ENCODE measurements at regions not wholly inside any gene's neighbourhood (a gene's known extent, or its start where the extent isn't known, plus 50 kb on each side); places are given as distances from the start of the nearest gene placed in this dataset.

DNA sequence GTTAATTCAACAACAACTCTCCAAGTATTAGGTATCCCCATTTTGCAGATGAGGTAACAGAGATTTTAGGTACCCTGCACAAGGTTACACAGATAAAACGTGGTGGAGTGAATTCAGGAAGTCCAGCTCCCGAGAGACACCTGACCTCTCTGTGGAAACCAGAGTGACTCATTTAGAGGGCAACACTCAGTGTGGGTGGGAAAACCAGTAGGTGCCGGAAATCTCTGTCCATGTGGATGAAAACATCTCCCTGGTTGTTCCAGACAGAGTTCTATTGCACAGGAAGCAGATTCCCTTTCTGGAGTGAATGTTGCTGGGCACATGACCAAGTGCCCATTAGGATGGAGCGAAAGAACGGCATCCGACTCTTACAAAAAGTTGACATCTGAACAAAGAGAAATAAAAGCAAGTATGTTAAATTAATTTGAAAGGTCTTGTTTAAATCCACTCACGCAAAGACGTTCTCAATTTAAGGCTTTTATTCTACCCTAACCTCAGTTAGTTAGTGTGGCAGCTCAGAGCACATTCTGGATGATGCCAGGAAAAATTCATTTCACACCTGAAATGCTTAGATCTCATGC lies 391.9 kb upstream of the WWC1 start:
- Histone ChIP-seq H3K4me2 (ENCODE audit: low read length) (no peak overlapping the region), H3K79me2 (replicated peaks; ENCODE audit: insufficient read depth, low read length) (no peaks in the 10 kb centered on the region), H4K20me1 (ENCODE audit: insufficient read depth) (no peaks in the 10 kb centered on the region), H3K9me2 (ENCODE audit: insufficient read depth, low read length) (no peaks in the 10 kb centered on the region), H3K27me3 (ENCODE audit: insufficient read depth, low read depth, low read length) (no peaks in the 10 kb centered on the region), H3K9me3 (ENCODE audit: low read length) (no peaks in the 10 kb centered on the region), H2AFZ (ENCODE audit: low read depth, low read length) (no peak overlapping the region), H3K9ac (ENCODE audit: low read length) (no peak overlapping the region), H3F3A (ENCODE audit: insufficient read depth, low read length, poor library complexity, severe bottlenecking) (no peaks in the 10 kb centered on the region), H3K27ac (ENCODE audit: low read length) (no peak overlapping the region), H3K4me3 (ENCODE audit: low read length) (no peak overlapping the region), H3K36me3 (ENCODE audit: insufficient read depth, low read length) (no peaks in the 10 kb centered on the region)
- TF ChIP-seq TAF1 (IDR thresholded peaks at IDR 0.05; ENCODE audit: low read depth) (no peak), EZH2 (IDR thresholded peaks at IDR 0.05; ENCODE audit: borderline replicate concordance, insufficient read depth, low read length, poor library complexity, severe bottlenecking) (no peak), RAD21 (conservative IDR thresholded peaks at IDR 0.05) (no peak), POLR2AphosphoS5 (IDR thresholded peaks at IDR 0.05) (no peak), SMC3 (conservative IDR thresholded peaks at IDR 0.05; ENCODE audit: poor library complexity) (no peak), EP300 (conservative IDR thresholded peaks at IDR 0.05; ENCODE audit: poor library complexity, severe bottlenecking) (no peak), MXI1 (conservative IDR thresholded peaks at IDR 0.05; ENCODE audit: poor library complexity, severe bottlenecking) (no peak)
- TF ChIP-seq, protein P1, sequence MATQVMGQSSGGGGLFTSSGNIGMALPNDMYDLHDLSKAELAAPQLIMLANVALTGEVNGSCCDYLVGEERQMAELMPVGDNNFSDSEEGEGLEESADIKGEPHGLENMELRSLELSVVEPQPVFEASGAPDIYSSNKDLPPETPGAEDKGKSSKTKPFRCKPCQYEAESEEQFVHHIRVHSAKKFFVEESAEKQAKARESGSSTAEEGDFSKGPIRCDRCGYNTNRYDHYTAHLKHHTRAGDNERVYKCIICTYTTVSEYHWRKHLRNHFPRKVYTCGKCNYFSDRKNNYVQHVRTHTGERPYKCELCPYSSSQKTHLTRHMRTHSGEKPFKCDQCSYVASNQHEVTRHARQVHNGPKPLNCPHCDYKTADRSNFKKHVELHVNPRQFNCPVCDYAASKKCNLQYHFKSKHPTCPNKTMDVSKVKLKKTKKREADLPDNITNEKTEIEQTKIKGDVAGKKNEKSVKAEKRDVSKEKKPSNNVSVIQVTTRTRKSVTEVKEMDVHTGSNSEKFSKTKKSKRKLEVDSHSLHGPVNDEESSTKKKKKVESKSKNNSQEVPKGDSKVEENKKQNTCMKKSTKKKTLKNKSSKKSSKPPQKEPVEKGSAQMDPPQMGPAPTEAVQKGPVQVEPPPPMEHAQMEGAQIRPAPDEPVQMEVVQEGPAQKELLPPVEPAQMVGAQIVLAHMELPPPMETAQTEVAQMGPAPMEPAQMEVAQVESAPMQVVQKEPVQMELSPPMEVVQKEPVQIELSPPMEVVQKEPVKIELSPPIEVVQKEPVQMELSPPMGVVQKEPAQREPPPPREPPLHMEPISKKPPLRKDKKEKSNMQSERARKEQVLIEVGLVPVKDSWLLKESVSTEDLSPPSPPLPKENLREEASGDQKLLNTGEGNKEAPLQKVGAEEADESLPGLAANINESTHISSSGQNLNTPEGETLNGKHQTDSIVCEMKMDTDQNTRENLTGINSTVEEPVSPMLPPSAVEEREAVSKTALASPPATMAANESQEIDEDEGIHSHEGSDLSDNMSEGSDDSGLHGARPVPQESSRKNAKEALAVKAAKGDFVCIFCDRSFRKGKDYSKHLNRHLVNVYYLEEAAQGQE (IDR thresholded peaks at IDR 0.05; ENCODE audit: borderline replicate concordance), result no peak
- TF ChIP-seq, protein P2, sequence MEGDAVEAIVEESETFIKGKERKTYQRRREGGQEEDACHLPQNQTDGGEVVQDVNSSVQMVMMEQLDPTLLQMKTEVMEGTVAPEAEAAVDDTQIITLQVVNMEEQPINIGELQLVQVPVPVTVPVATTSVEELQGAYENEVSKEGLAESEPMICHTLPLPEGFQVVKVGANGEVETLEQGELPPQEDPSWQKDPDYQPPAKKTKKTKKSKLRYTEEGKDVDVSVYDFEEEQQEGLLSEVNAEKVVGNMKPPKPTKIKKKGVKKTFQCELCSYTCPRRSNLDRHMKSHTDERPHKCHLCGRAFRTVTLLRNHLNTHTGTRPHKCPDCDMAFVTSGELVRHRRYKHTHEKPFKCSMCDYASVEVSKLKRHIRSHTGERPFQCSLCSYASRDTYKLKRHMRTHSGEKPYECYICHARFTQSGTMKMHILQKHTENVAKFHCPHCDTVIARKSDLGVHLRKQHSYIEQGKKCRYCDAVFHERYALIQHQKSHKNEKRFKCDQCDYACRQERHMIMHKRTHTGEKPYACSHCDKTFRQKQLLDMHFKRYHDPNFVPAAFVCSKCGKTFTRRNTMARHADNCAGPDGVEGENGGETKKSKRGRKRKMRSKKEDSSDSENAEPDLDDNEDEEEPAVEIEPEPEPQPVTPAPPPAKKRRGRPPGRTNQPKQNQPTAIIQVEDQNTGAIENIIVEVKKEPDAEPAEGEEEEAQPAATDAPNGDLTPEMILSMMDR (IDR thresholded peaks at IDR 0.05; ENCODE audit: poor library complexity, severe bottlenecking), result no peak

DNA sequence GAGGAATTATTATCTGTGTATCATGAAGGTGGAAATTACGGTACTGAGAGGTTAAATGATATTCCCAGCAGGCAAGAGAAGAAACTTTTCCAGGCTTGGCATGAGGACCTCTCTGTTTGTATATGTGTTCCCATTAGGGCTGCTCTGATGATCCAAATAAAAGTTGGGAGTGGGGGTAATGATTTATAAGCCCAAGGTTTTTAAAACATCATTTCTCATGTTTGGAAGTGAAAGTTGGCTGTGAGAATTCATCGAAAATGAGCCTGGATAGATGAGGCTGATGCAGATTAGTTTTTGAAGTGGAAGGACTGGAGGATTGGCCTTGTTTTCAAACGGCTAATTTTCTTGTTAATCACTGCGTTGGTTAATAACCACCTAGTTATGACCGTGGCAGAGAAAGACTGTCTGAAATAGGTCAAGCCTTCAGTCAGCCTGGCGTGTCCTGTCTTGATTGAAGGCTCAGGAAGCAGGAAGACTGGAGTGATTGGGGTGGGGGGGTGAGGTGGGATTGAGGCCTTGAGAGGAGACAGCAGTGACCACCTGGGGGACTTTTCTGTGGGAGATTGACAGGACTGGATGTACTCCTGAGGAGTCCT lies 391.0 kb upstream of the WWC1 start:
- Histone ChIP-seq H4K20me1 (ENCODE audit: insufficient read depth) (no peaks in the 10 kb centered on the region), H3K27ac (ENCODE audit: low read length) (no peak overlapping the region)

More for the DNA sequence above, 391.0 kb upstream of the WWC1 start:
- Histone ChIP-seq H3K9me3 (ENCODE audit: low read length) (no peaks in the 10 kb centered on the region), H3K9me2 (ENCODE audit: insufficient read depth, low read length) (no peaks in the 10 kb centered on the region), H3K27me3 (ENCODE audit: insufficient read depth, low read depth, low read length) (no peaks in the 10 kb centered on the region), H2AFZ (ENCODE audit: low read depth, low read length) (no peak overlapping the region), H3K9ac (ENCODE audit: low read length) (no peak overlapping the region), H3K36me3 (ENCODE audit: insufficient read depth, low read length) (no peaks in the 10 kb centered on the region), H3K4me2 (ENCODE audit: low read length) (no peak overlapping the region), H3F3A (ENCODE audit: insufficient read depth, low read length, poor library complexity, severe bottlenecking) (no peaks in the 10 kb centered on the region), H3K4me3 (ENCODE audit: low read length) (no peak overlapping the region), H3K79me2 (replicated peaks; ENCODE audit: insufficient read depth, low read length) (no peaks in the 10 kb centered on the region)
- no peak for TF ChIP-seq EZH2 (IDR thresholded peaks at IDR 0.05; ENCODE audit: borderline replicate concordance, insufficient read depth, low read length, poor library complexity, severe bottlenecking)
- TF ChIP-seq MXI1 (conservative IDR thresholded peaks at IDR 0.05; ENCODE audit: poor library complexity, severe bottlenecking), result no peak
- no peak for TF ChIP-seq SMC3 (conservative IDR thresholded peaks at IDR 0.05; ENCODE audit: poor library complexity)
- no peak for TF ChIP-seq EP300 (conservative IDR thresholded peaks at IDR 0.05; ENCODE audit: poor library complexity, severe bottlenecking)
- TF ChIP-seq, protein P1 (IDR thresholded peaks at IDR 0.05; ENCODE audit: borderline replicate concordance), result no peak
- TF ChIP-seq POLR2AphosphoS5 (IDR thresholded peaks at IDR 0.05), result no peak
- no peak for TF ChIP-seq RAD21 (conservative IDR thresholded peaks at IDR 0.05)
- TF ChIP-seq TAF1 (IDR thresholded peaks at IDR 0.05; ENCODE audit: low read depth), result no peak
